ENCODE measurements at regions not wholly inside any gene's neighbourhood (a gene's known extent, or its start where the extent isn't known, plus 50 kb on each side); places are given as distances from the start of the nearest gene placed in this dataset.

DNA sequence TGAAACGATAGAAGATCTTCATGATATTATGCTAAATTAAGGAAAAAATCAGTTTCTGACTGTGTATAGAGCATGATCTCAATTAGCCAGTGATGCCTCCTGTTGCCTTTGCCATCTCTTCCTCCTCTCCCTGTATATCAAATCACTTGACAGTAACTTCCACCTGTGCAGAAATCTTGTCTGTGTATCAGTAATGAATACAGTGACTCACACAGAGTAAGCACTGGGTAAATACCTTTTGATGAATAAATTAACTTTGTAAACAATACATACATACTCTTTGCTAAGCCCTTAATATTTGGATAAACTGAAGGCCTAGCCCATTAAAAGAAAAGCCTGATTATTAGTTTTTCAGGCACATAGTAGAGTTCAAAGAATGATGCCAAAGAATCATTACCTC lies 610.6 kb upstream of the NRP1 start:
- TF ChIP-seq, protein P1, sequence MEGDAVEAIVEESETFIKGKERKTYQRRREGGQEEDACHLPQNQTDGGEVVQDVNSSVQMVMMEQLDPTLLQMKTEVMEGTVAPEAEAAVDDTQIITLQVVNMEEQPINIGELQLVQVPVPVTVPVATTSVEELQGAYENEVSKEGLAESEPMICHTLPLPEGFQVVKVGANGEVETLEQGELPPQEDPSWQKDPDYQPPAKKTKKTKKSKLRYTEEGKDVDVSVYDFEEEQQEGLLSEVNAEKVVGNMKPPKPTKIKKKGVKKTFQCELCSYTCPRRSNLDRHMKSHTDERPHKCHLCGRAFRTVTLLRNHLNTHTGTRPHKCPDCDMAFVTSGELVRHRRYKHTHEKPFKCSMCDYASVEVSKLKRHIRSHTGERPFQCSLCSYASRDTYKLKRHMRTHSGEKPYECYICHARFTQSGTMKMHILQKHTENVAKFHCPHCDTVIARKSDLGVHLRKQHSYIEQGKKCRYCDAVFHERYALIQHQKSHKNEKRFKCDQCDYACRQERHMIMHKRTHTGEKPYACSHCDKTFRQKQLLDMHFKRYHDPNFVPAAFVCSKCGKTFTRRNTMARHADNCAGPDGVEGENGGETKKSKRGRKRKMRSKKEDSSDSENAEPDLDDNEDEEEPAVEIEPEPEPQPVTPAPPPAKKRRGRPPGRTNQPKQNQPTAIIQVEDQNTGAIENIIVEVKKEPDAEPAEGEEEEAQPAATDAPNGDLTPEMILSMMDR (IDR thresholded peaks at IDR 0.05; ENCODE audit: control extremely low read depth in 1 of 3, insufficient read depth in 1 of 3, low read depth in 1 of 3, low read length in 3 of 3): no peak
- no peak for TF ChIP-seq POLR2A (IDR thresholded peaks at IDR 0.05; ENCODE audit: control extremely low read depth in 1 of 2, low read depth in 2 of 2, low read length in 2 of 2)

Measured in H1 (cell line).